ENCODE measurements at regions not wholly inside any gene's neighbourhood (a gene's known extent, or its start where the extent isn't known, plus 50 kb on each side); places are given as distances from the start of the nearest gene placed in this dataset.
"Not testable (repeated sequence)": the region's sequence is repeated elsewhere in the genome, so short reads cannot be mapped to it uniquely, and the experiment has no call there.

GRCh38 chr2:53507070-53507469, 260.5 kb upstream of the CHAC2 start:
- not testable (repeated sequence) for H3K4me1 ChIP-seq (ENCODE audit: control insufficient read depth in 1 of 2, insufficient read depth in 2 of 2, low read length in 2 of 2); H3K79me1 ChIP-seq (ENCODE audit: low read length); H4K8ac ChIP-seq (ENCODE audit: low read depth, low read length); H2AK5ac ChIP-seq (ENCODE audit: low read length); H2BK5ac ChIP-seq (ENCODE audit: low read depth, low read length, poor library complexity); H3K14ac ChIP-seq (ENCODE audit: low read length); H3K27me3 ChIP-seq (ENCODE audit: insufficient read depth, low read length); H3K79me2 ChIP-seq (ENCODE audit: control insufficient read depth, insufficient read depth, low read length, poor library complexity); H4K91ac ChIP-seq (ENCODE audit: low read depth, low read length); H2BK120ac ChIP-seq (ENCODE audit: insufficient read depth, low read length, poor library complexity); H3K9me3 ChIP-seq (ENCODE audit: insufficient read depth, low read depth, low read length); H3K27ac ChIP-seq (ENCODE audit: low read depth, low read length); H3K4me2 ChIP-seq (ENCODE audit: low read length); H2BK12ac ChIP-seq (ENCODE audit: low read length); H3K36me3 ChIP-seq (ENCODE audit: control insufficient read depth in 1 of 2, insufficient read depth in 2 of 2, low read length in 2 of 2); H3K4ac ChIP-seq (ENCODE audit: low read depth, low read length); H2AFZ ChIP-seq (ENCODE audit: insufficient read depth, low read length, poor library complexity); H3K23ac ChIP-seq (ENCODE audit: low read length); H4K12ac ChIP-seq (ENCODE audit: low read depth, low read length); H3K9ac ChIP-seq (ENCODE audit: low read length); H3K4me3 ChIP-seq (ENCODE audit: low read depth, low read length); H3K18ac ChIP-seq (ENCODE audit: low read length)
- DNase-seq = peak; percentile 91 to 92
- no CpG with 5 or more reads among the region's 3 CpGs for WGBS (ENCODE audit: extremely low coverage, insufficient coverage, insufficient read length)

GRCh38 chr2:53505826-53506225, 261.8 kb upstream of the CHAC2 start:
- H2AK5ac ChIP-seq (ENCODE audit: low read length) = no peak overlapping the region
- H2BK12ac ChIP-seq (ENCODE audit: low read length) = no peak overlapping the region
- H2AFZ ChIP-seq (ENCODE audit: insufficient read depth, low read length, poor library complexity) = no peak overlapping the region
- no peaks in the 10 kb centered on the region for H3K79me1 ChIP-seq (ENCODE audit: low read length)
- no peak overlapping the region for H4K8ac ChIP-seq (ENCODE audit: low read depth, low read length)
- H4K91ac ChIP-seq (ENCODE audit: low read depth, low read length) = no peak overlapping the region
- H3K4me1 ChIP-seq (ENCODE audit: control insufficient read depth in 1 of 2, insufficient read depth in 2 of 2, low read length in 2 of 2) = peaks cover 4 to 5% of the 10 kb centered on the region in 2 experiments
- H3K9ac ChIP-seq (ENCODE audit: low read length) = no peak overlapping the region
- no peaks in the 10 kb centered on the region for H3K79me2 ChIP-seq (ENCODE audit: control insufficient read depth, insufficient read depth, low read length, poor library complexity)
- H3K18ac ChIP-seq (ENCODE audit: low read length) = no peak overlapping the region
- H4K12ac ChIP-seq (ENCODE audit: low read depth, low read length) = no peak overlapping the region
- H3K14ac ChIP-seq (ENCODE audit: low read length) = no peak overlapping the region
- no peaks in the 10 kb centered on the region for H3K9me3 ChIP-seq (ENCODE audit: insufficient read depth, low read depth, low read length)
- peak overlapping the region; percentile 27 for H3K27ac ChIP-seq (ENCODE audit: low read depth, low read length)
- no peaks in the 10 kb centered on the region for H3K36me3 ChIP-seq (ENCODE audit: control insufficient read depth in 1 of 2, insufficient read depth in 2 of 2, low read length in 2 of 2)
- no peak overlapping the region for H3K4ac ChIP-seq (ENCODE audit: low read depth, low read length)
- H3K4me2 ChIP-seq (ENCODE audit: low read length) = no peak overlapping the region
- no peaks in the 10 kb centered on the region for H3K27me3 ChIP-seq (ENCODE audit: insufficient read depth, low read length)
- no peak overlapping the region for H3K23ac ChIP-seq (ENCODE audit: low read length)
- peak; percentile 92 to 97 for DNase-seq
- H3K4me3 ChIP-seq (ENCODE audit: low read depth, low read length) = no peak overlapping the region
- WGBS (ENCODE audit: extremely low coverage, insufficient coverage, insufficient read length) = no CpG with 5 or more reads among the region's 3 CpGs
- no peak overlapping the region for H2BK5ac ChIP-seq (ENCODE audit: low read depth, low read length, poor library complexity)
- no peak overlapping the region for H2BK120ac ChIP-seq (ENCODE audit: insufficient read depth, low read length, poor library complexity)

DNA sequence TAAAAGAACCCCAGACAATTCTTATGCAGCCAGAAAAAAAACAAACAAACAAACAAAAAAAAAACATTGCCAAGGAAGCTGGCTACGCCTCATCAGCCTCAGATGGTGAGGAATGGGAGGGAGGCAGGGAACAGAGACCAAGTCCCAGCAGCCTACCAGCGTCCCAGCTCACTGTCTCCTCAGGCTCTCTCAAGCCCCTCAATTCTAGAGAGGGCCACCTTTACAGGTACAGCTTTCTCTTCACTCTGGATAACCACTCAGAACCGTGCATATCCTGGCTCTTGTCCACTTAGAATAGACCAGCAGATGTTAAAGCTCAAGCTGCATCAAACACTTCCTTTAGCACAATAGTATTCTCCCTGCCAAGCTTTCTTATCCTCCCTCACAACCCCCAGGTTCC, 263.1 kb upstream of the CHAC2 start:
- Histone ChIP-seq H3K27ac (ENCODE audit: low read depth, low read length) (no peak overlapping the region), H3K36me3 (ENCODE audit: control insufficient read depth in 1 of 2, insufficient read depth in 2 of 2, low read length in 2 of 2) (no peaks in the 10 kb centered on the region), H3K4ac (ENCODE audit: low read depth, low read length) (no peak overlapping the region), H3K4me1 (ENCODE audit: control insufficient read depth in 1 of 2, insufficient read depth in 2 of 2, low read length in 2 of 2) (peaks cover 4 to 5% of the 10 kb centered on the region in 2 experiments), H2BK120ac (ENCODE audit: insufficient read depth, low read length, poor library complexity) (no peak overlapping the region), H2BK5ac (ENCODE audit: low read depth, low read length, poor library complexity) (no peak overlapping the region), H3K4me3 (ENCODE audit: low read depth, low read length) (no peak overlapping the region), H4K8ac (ENCODE audit: low read depth, low read length) (no peak overlapping the region), H3K79me1 (ENCODE audit: low read length) (no peaks in the 10 kb centered on the region), H3K18ac (ENCODE audit: low read length) (no peak overlapping the region), H2AK5ac (ENCODE audit: low read length) (no peak overlapping the region), H3K23ac (ENCODE audit: low read length) (no peak overlapping the region), H3K79me2 (ENCODE audit: control insufficient read depth, insufficient read depth, low read length, poor library complexity) (no peaks in the 10 kb centered on the region), H3K9me3 (ENCODE audit: insufficient read depth, low read depth, low read length) (no peaks in the 10 kb centered on the region), H3K27me3 (ENCODE audit: insufficient read depth, low read length) (no peaks in the 10 kb centered on the region), H3K9ac (ENCODE audit: low read length) (no peak overlapping the region), H2AFZ (ENCODE audit: insufficient read depth, low read length, poor library complexity) (no peak overlapping the region), H4K12ac (ENCODE audit: low read depth, low read length) (no peak overlapping the region), H3K14ac (ENCODE audit: low read length) (no peak overlapping the region), H3K4me2 (ENCODE audit: low read length) (no peak overlapping the region), H2BK12ac (ENCODE audit: low read length) (peak overlapping the region; percentile 70), H4K91ac (ENCODE audit: low read depth, low read length) (no peak overlapping the region)
- no CpG with 5 or more reads among the region's 3 CpGs for WGBS (ENCODE audit: extremely low coverage, insufficient coverage, insufficient read length)
- peak in 1 of 2 donors; percentile 2 for DNase-seq

DNA sequence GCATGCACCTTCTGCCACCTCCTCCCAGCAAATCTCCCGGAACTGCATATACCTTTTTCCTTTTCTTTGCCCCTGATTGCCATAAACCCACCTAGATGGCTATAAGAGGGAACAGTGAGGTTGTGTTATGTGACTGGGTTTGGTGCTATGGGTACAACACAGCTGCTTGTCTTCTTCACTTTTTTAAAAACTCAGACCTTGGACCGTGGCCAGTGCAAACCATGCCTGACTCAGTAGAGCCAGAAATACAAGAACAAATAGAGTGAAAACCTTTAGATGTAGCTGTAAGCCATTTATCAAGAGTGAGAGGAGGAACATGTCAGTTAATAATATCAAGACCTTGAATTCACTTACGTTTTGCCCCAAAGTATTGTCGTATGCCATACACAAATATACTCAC, 267.4 kb upstream of the CHAC2 start:
- Histone ChIP-seq H3K27me3 (ENCODE audit: insufficient read depth, low read length) (no peaks in the 10 kb centered on the region), H2AK5ac (ENCODE audit: low read length) (no peak overlapping the region), H3K18ac (ENCODE audit: low read length) (no peak overlapping the region), H4K91ac (ENCODE audit: low read depth, low read length) (no peak overlapping the region), H3K9ac (ENCODE audit: low read length) (no peak overlapping the region), H3K23ac (ENCODE audit: low read length) (no peak overlapping the region), H2BK12ac (ENCODE audit: low read length) (no peak overlapping the region), H3K14ac (ENCODE audit: low read length) (no peak overlapping the region), H3K9me3 (ENCODE audit: insufficient read depth, low read depth, low read length) (no peaks in the 10 kb centered on the region), H2BK5ac (ENCODE audit: low read depth, low read length, poor library complexity) (no peak overlapping the region), H3K36me3 (ENCODE audit: control insufficient read depth in 1 of 2, insufficient read depth in 2 of 2, low read length in 2 of 2) (no peaks in the 10 kb centered on the region), H3K79me1 (ENCODE audit: low read length) (no peaks in the 10 kb centered on the region), H2BK120ac (ENCODE audit: insufficient read depth, low read length, poor library complexity) (no peak overlapping the region), H2AFZ (ENCODE audit: insufficient read depth, low read length, poor library complexity) (no peak overlapping the region), H3K4me1 (ENCODE audit: control insufficient read depth in 1 of 2, insufficient read depth in 2 of 2, low read length in 2 of 2) (no peaks in the 10 kb centered on the region), H3K4ac (ENCODE audit: low read depth, low read length) (no peak overlapping the region), H3K79me2 (ENCODE audit: control insufficient read depth, insufficient read depth, low read length, poor library complexity) (no peaks in the 10 kb centered on the region), H3K4me3 (ENCODE audit: low read depth, low read length) (no peak overlapping the region), H3K27ac (ENCODE audit: low read depth, low read length) (no peak overlapping the region), H3K4me2 (ENCODE audit: low read length) (no peak overlapping the region), H4K12ac (ENCODE audit: low read depth, low read length) (no peak overlapping the region), H4K8ac (ENCODE audit: low read depth, low read length) (no peak overlapping the region)
- DNase-seq = no peak
- no CpG with 5 or more reads among the region's 4 CpGs for WGBS (ENCODE audit: extremely low coverage, insufficient coverage, insufficient read length)

All from trophoblast cell (in vitro differentiated cells and primary cell).